ENCODE measurements at regions not wholly inside any gene's neighbourhood (a gene's known extent, or its start where the extent isn't known, plus 50 kb on each side); places are given as distances from the start of the nearest gene placed in this dataset.

- TF ChIP-seq CTCF (IDR thresholded peaks at IDR 0.05) (no peak), REST (IDR thresholded peaks at IDR 0.05; ENCODE audit: insufficient read depth in 1 of 2, low read depth in 2 of 2, low read length in 1 of 2) (no peak), POLR2AphosphoS5 (IDR thresholded peaks at IDR 0.05; ENCODE audit: low read depth, low read length) (no peak), TCF7L2 (IDR thresholded peaks at IDR 0.05; ENCODE audit: low read depth, low read length) (no peak), SIN3A (IDR thresholded peaks at IDR 0.05; ENCODE audit: borderline replicate concordance, insufficient read depth, low read depth, low read length) (no peak)
Observed at GRCh38 chr22:48884324-48884723, 943.3 kb downstream of the BRD1 start.

All from Panc1 (cell line).